ENCODE measurements at regions not wholly inside any gene's neighbourhood (a gene's known extent, or its start where the extent isn't known, plus 50 kb on each side); places are given as distances from the start of the nearest gene placed in this dataset.

DNA sequence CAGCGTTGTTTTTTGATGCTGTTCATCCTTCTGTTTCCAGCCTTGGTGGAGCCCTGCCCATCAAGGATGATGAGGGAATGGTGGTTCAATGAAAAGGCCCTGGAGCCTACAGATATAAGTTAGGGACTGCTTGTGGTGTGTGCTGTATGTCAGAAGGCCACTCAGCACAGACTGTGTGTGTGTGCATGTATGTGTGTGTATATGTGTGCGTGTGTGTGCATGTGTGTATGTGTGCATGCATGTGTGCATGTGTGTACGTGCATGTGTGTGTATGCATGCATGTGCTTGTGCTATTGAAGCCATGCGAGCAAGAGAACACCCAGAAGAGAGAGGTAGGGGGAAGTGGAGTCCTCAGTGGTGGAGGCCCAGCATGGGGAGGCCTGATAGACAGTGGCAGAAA is 304.9 kb downstream of the CYP26B1 start:
- no peak for DNase-seq
- Histone ChIP-seq H3K9me3 (no peaks in the 10 kb centered on the region), H3K4me1 (no peaks in the 10 kb centered on the region), H3K27me3 (no peaks in the 10 kb centered on the region), H3K36me3 (no peaks in the 10 kb centered on the region), H3K4me3 (ENCODE audit: low read depth, low read length) (no peak overlapping the region)
- TF ChIP-seq, protein P1, sequence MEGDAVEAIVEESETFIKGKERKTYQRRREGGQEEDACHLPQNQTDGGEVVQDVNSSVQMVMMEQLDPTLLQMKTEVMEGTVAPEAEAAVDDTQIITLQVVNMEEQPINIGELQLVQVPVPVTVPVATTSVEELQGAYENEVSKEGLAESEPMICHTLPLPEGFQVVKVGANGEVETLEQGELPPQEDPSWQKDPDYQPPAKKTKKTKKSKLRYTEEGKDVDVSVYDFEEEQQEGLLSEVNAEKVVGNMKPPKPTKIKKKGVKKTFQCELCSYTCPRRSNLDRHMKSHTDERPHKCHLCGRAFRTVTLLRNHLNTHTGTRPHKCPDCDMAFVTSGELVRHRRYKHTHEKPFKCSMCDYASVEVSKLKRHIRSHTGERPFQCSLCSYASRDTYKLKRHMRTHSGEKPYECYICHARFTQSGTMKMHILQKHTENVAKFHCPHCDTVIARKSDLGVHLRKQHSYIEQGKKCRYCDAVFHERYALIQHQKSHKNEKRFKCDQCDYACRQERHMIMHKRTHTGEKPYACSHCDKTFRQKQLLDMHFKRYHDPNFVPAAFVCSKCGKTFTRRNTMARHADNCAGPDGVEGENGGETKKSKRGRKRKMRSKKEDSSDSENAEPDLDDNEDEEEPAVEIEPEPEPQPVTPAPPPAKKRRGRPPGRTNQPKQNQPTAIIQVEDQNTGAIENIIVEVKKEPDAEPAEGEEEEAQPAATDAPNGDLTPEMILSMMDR (IDR thresholded peaks at IDR 0.05; ENCODE audit: low read depth, low read length), result no peak

DNA sequence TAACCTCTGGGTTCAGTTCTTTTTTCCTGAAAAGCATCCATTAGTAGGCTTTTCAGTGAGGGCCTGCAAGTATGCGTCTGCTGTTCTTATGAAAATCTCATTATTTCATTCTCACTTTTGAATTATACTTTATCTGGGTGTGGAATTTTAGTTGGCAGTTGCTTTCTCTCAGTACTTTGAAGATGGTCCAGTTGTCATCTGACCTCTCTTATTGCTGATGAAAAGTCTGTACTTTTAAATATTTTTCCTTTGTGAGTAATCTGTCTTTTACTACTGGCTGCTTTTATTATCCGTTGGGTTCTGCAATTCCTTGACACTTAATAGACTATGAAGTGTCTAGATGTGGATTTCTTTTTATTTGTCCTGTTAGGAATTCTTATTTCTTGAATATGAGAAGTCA is 307.8 kb downstream of the CYP26B1 start:
- Histone ChIP-seq H3K36me3 (no peaks in the 10 kb centered on the region), H3K4me3 (ENCODE audit: low read depth, low read length) (no peak overlapping the region)
- TF ChIP-seq, protein P1 (IDR thresholded peaks at IDR 0.05; ENCODE audit: low read depth, low read length), result no peak

DNA sequence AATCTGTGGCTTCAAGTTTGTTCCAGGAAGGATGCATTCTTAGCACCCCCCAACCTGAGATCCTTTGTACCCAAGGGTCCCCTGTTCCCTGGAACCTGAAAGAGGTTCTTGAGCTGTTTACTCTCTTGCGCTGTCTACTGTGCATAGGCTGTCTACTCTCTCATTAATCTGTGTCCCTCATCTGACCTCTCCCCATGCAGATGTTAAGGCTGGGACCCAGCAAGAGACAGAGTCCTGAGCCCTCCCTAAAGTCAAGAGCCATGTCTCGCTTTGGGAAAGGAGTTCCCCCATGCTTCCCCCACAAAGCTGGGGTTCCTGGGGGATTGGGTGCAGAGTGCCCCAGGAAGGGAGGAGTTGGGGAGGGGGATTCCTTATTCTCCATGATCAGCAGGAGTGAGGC is 312.9 kb downstream of the CYP26B1 start:
- no peak for DNase-seq
- no peaks in the 10 kb centered on the region for H3K27me3 ChIP-seq
- no peak overlapping the region for H3K4me3 ChIP-seq (ENCODE audit: low read depth, low read length)
- H3K36me3 ChIP-seq, result no peaks in the 10 kb centered on the region
- TF ChIP-seq, protein P1 (IDR thresholded peaks at IDR 0.05; ENCODE audit: low read depth, low read length), result no peak
- no peaks in the 10 kb centered on the region for H3K4me1 ChIP-seq
- no peaks in the 10 kb centered on the region for H3K9me3 ChIP-seq

More for the DNA sequence above, 307.8 kb downstream of the CYP26B1 start:
- Histone ChIP-seq H3K9me3 (no peaks in the 10 kb centered on the region), H3K27me3 (no peaks in the 10 kb centered on the region), H3K4me1 (no peaks in the 10 kb centered on the region)
- no peak for DNase-seq

DNA sequence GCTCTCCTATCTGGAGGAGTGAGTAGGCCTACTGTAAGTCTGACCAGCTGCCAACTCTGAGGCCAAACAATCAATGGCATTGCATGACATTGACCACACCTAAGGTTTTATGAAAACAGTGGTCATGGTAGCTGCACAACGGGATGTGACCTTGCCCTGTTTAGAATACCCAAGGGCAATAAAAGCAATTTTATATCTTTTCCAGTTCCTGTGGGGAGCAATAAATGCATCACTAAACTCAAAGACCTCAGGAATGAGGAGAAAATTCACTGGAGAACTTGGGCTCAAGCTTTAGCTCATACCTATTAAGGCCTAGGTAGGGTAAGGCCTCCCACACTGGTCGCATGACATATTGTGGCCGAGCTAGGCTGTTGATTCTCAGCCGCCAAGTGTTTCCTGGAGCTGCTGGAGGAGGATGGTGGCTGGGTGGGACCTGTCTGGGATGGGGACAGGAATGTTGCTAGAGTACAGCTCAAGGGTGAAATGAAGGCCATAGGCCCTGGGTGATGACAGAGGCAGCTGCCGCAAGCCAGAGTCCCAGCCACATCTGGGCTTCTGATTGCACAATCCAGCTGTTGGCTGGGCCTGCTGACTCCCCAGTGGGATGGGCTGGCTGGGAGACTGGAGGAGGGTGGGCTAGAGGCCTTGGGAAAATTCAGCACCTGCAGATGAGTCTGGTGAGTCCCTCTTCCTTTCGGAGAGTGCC is 313.7 kb downstream of the CYP26B1 start:
- Histone ChIP-seq H3K4me1 (no peaks in the 10 kb centered on the region), H3K9me3 (no peaks in the 10 kb centered on the region), H3K4me3 (ENCODE audit: low read depth, low read length) (no peak overlapping the region), H3K27me3 (no peaks in the 10 kb centered on the region), H3K36me3 (no peaks in the 10 kb centered on the region)
- TF ChIP-seq, protein P1 (IDR thresholded peaks at IDR 0.05; ENCODE audit: low read depth, low read length), result no peak
- DNase-seq, result no peak

DNA sequence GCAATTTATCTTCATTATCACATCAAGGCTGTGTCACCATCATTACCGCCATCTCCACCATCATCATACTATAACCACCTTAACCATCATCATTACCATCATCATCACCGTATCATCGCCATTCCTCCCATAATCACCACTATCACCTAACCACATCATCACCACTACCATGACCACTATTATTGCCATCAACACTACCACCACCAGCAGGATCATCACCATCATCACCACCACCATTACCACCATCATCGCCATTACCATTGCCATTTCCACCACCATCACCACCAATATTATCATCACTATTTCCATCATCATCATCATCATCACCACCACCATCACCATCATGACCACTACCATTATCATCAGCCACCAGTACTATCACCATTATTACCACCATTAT is 314.4 kb downstream of the CYP26B1 start:
- Histone ChIP-seq H3K4me3 (ENCODE audit: low read depth, low read length) (no peak overlapping the region), H3K36me3 (no peaks in the 10 kb centered on the region), H3K9me3 (no peaks in the 10 kb centered on the region), H3K4me1 (no peaks in the 10 kb centered on the region), H3K27me3 (no peaks in the 10 kb centered on the region)
- no peak for DNase-seq
- TF ChIP-seq, protein P1 (IDR thresholded peaks at IDR 0.05; ENCODE audit: low read depth, low read length), result no peak

DNA sequence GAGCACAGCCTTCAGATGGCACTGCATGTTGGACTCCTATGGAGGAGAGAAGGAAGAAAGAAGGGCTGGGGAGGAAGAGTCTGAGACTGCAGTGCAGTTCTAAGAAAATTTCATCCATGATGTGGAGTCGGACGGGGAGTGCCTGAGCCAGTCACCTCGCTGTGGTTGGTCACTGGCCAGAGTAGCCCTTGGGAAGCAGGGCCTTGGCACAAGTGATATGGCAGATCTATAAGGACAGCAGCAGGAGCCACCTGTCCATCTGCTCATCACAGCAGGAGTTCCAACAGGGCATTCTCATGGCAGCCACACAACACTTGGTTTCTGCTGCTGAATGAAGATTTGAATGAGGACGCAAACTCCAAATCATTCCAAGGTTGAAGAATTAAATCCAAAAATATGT is 314.8 kb downstream of the CYP26B1 start:
- no peak overlapping the region for H3K4me3 ChIP-seq (ENCODE audit: low read depth, low read length)
- no peaks in the 10 kb centered on the region for H3K9me3 ChIP-seq
- no peaks in the 10 kb centered on the region for H3K36me3 ChIP-seq
- TF ChIP-seq, protein P1 (IDR thresholded peaks at IDR 0.05; ENCODE audit: low read depth, low read length), result no peak
- H3K4me1 ChIP-seq, result no peaks in the 10 kb centered on the region
- DNase-seq, result no peak
- no peaks in the 10 kb centered on the region for H3K27me3 ChIP-seq

Data from BE2C (cell line).